ENCODE measurements at regions not wholly inside any gene's neighbourhood (a gene's known extent, or its start where the extent isn't known, plus 50 kb on each side); places are given as distances from the start of the nearest gene placed in this dataset.
"Not testable (repeated sequence)": the region's sequence is repeated elsewhere in the genome, so short reads cannot be mapped to it uniquely, and the experiment has no call there.

GRCh38 chr13:82011355-82011754 lies 1670.4 kb upstream of the SPRY2 start:
- no peak for DNase-seq (ENCODE audit: low read depth in 2 of 2)

- no peak for DNase-seq (ENCODE audit: low read depth in 2 of 2)
These were observed 1669.9 kb upstream of the SPRY2 start for GRCh38 chr13:82010780-82011179.

GRCh38 chr13:82002710-82003109 lies 1661.8 kb upstream of the SPRY2 start:
- no peak for DNase-seq (ENCODE audit: low read depth in 2 of 2)

- DNase-seq (ENCODE audit: low read depth in 2 of 2), result no peak
These were observed 1654.4 kb upstream of the SPRY2 start for GRCh38 chr13:81995316-81995715.

- DNase-seq (ENCODE audit: low read depth in 2 of 2), result no peak
These were observed 1649.7 kb upstream of the SPRY2 start for GRCh38 chr13:81990652-81991051.

GRCh38 chr13:81988567-81988966 lies 1647.6 kb upstream of the SPRY2 start:
- DNase-seq (ENCODE audit: low read depth in 2 of 2), result no peak

- no peak for DNase-seq (ENCODE audit: low read depth in 2 of 2)
These were observed 1646.9 kb upstream of the SPRY2 start for GRCh38 chr13:81987677-81988357.

- DNase-seq (ENCODE audit: low read depth in 2 of 2), result no peak
These were observed 1646.2 kb upstream of the SPRY2 start for GRCh38 chr13:81987159-81987558.

- DNase-seq (ENCODE audit: low read depth in 2 of 2), result no peak
These were observed 1645.4 kb upstream of the SPRY2 start for GRCh38 chr13:81986308-81986707.

GRCh38 chr13:81957121-81957520 lies 1616.2 kb upstream of the SPRY2 start:
- DNase-seq (ENCODE audit: low read depth in 2 of 2), result no peak

- no peak for DNase-seq (ENCODE audit: low read depth in 2 of 2)
These were observed 1589.1 kb upstream of the SPRY2 start for GRCh38 chr13:81929988-81930387.

GRCh38 chr13:81927347-81927746 lies 1586.4 kb upstream of the SPRY2 start:
- no peak for DNase-seq (ENCODE audit: low read depth in 2 of 2)

- no peak for DNase-seq (ENCODE audit: low read depth in 2 of 2)
These were observed 1576.9 kb upstream of the SPRY2 start for GRCh38 chr13:81917810-81918209.

- DNase-seq (ENCODE audit: low read depth in 2 of 2), result no peak
These were observed 1575.5 kb upstream of the SPRY2 start for GRCh38 chr13:81916461-81916860.

GRCh38 chr13:81907787-81908372 lies 1567.0 kb upstream of the SPRY2 start:
- DNase-seq (ENCODE audit: low read depth in 2 of 2), result no peak

GRCh38 chr13:81888855-81889254 lies 1547.9 kb upstream of the SPRY2 start:
- DNase-seq (ENCODE audit: low read depth in 2 of 2), result no peak

- DNase-seq (ENCODE audit: low read depth in 2 of 2), result no peak
These were observed 1534.0 kb upstream of the SPRY2 start for GRCh38 chr13:81874681-81875661.

GRCh38 chr13:81874253-81874652 lies 1533.3 kb upstream of the SPRY2 start:
- DNase-seq (ENCODE audit: low read depth in 2 of 2), result no peak

- DNase-seq (ENCODE audit: low read depth in 2 of 2), result no peak
These were observed 1531.7 kb upstream of the SPRY2 start for GRCh38 chr13:81872581-81872980.

- DNase-seq (ENCODE audit: low read depth in 2 of 2), result not testable (repeated sequence)
These were observed 1530.9 kb upstream of the SPRY2 start for GRCh38 chr13:81871751-81872325.

- DNase-seq (ENCODE audit: low read depth in 2 of 2), result no peak
These were observed 1507.4 kb upstream of the SPRY2 start for GRCh38 chr13:81848291-81848690.

GRCh38 chr13:81846771-81847170 lies 1505.8 kb upstream of the SPRY2 start:
- DNase-seq (ENCODE audit: low read depth in 2 of 2), result no peak
